GM21381 (cell line): ENCODE measurements at regions not wholly inside any gene's neighbourhood (a gene's known extent, or its start where the extent isn't known, plus 50 kb on each side); places are given as distances from the start of the nearest gene placed in this dataset.

ENCODE experiments used
- ATAC-seq: cut with Tn5 transposase; IDR thresholded peaks from one replicate; pipeline ENCODE4 v1.9.1; 2021; ENCODE audit warnings: mild to moderate bottlenecking, moderate library complexity; ENCODE audit not compliant: unreplicated experiment

GRCh38 chr10:91127341-91128082 lies 93.0 kb upstream of the PCGF5 start:
- no peak for ATAC-seq

- ATAC-seq, result no peak
Measured at GRCh38 chr10:91135113-91135512, 85.3 kb upstream of the PCGF5 start.

- no peak for ATAC-seq
Measured at GRCh38 chr10:91137011-91137643, 83.3 kb upstream of the PCGF5 start.

- no peak for ATAC-seq
Measured at GRCh38 chr10:91137822-91138221, 82.6 kb upstream of the PCGF5 start.

- no peak for ATAC-seq
Measured at GRCh38 chr10:91140995-91141549, 79.4 kb upstream of the PCGF5 start.

GRCh38 chr10:91144961-91145360 lies 75.5 kb upstream of the PCGF5 start:
- ATAC-seq, result no peak

- no peak for ATAC-seq
Measured at GRCh38 chr10:91146146-91146545, 74.3 kb upstream of the PCGF5 start.

GRCh38 chr10:91149550-91149949 lies 70.9 kb upstream of the PCGF5 start:
- ATAC-seq, result no peak

- ATAC-seq, result no peak
Measured at GRCh38 chr10:91150631-91151030, 69.8 kb upstream of the PCGF5 start.

GRCh38 chr10:91153508-91153907 lies 67.0 kb upstream of the PCGF5 start:
- no peak for ATAC-seq

- no peak for ATAC-seq
Measured at GRCh38 chr10:91154842-91155241, 65.6 kb upstream of the PCGF5 start.

- no peak for ATAC-seq
Measured at GRCh38 chr10:91156196-91156595, 64.3 kb upstream of the PCGF5 start.

- ATAC-seq, result no peak
Measured at GRCh38 chr10:91159254-91159783, 61.1 kb upstream of the PCGF5 start.

GRCh38 chr10:91162050-91162494 lies 58.4 kb upstream of the PCGF5 start:
- ATAC-seq, result no peak

- peak; percentile 61 for ATAC-seq
Measured at GRCh38 chr10:91162495-91163268, 57.8 kb upstream of the PCGF5 start.

- ATAC-seq, result peak; percentile 50
Measured at GRCh38 chr10:91163269-91163868, 57.1 kb upstream of the PCGF5 start.

GRCh38 chr10:91163869-91164474 lies 56.5 kb upstream of the PCGF5 start:
- ATAC-seq, result peak; percentile 18

- no peak for ATAC-seq
Measured at GRCh38 chr10:91164520-91165065, 55.9 kb upstream of the PCGF5 start.

- ATAC-seq, result no peak
Measured at GRCh38 chr10:91167406-91167805, 53.1 kb upstream of the PCGF5 start.

GRCh38 chr10:91170418-91170817 lies 50.0 kb upstream of the PCGF5 start:
- no peak for ATAC-seq
